Endothelial cell of umbilical vein (primary cell): ENCODE measurements at regions not wholly inside any gene's neighbourhood (a gene's known extent, or its start where the extent isn't known, plus 50 kb on each side); places are given as distances from the start of the nearest gene placed in this dataset.

Source experiments
- BruUV-seq: library from RNA; stranded (reverse); fragments of 400-500 nt; replicated peaks from 2 replicates; lab custom pipeline; 2021; lab: Mats Ljungman, UMichigan
- CTCF ChIA-PET: fragments of 300-600, 350-600 bp; sonication (Branson Sonifier 250); formaldehyde crosslinking; loops from one replicate; lab custom pipeline; 2021; ENCODE audit warnings: antibody characterized with exemption, inconsistent platforms; lab: Charles Lee
- POLR2A ChIA-PET: fragments of 300-600, 350-600 bp; sonication (Branson Sonifier 250); formaldehyde crosslinking; loops from one replicate; lab custom pipeline; 2021; ENCODE audit warnings: antibody characterized with exemption, inconsistent platforms; lab: Charles Lee
- DNase-seq: peaks from one replicate; pipeline ENCODE4 v3.0.0-alpha.2; 2011; ENCODE audit warnings: low read depth, low spot score
- FAIRE-seq: peaks from 2 replicates; lab custom pipeline; 2011; peaks lifted over from hg19 to GRCh38; lab: Jason Lieb, UNC
- H2AFZ ChIP-seq: 2 replicates; pipeline ENCODE4 v1.6.0; 2012; ENCODE audit warnings: low read depth, low read length, control low read depth, inconsistent platforms
- H3K27ac ChIP-seq: 2 replicates; pipeline ENCODE4 v1.5.1; 2011; ENCODE audit warnings: low read depth, mild to moderate bottlenecking, control low read depth, low read length, moderate library complexity; ENCODE audit not compliant: insufficient read depth
- H3K27me3 ChIP-seq, 2 experiments: 2 replicates each; pipeline versions ENCODE4 v1.6.0 to v1.6.1; 2011; ENCODE audit warnings: low read length in 2 of 2, mixed read lengths in 1 of 2; ENCODE audit not compliant: control insufficient read depth in 2 of 2, insufficient read depth in 2 of 2
- H3K36me3 ChIP-seq, 2 experiments: 2 replicates in 1 of 2; 3 replicates in 1 of 2; pipeline ENCODE4 v1.5.1; 2011; ENCODE audit warnings: low read length in 2 of 2, mild to moderate bottlenecking in 1 of 2, moderate library complexity in 1 of 2; ENCODE audit not compliant: control insufficient read depth in 2 of 2, insufficient read depth in 2 of 2; ENCODE audit errors: extremely low read depth in 1 of 2
- H3K4me1 ChIP-seq: 3 replicates; pipeline ENCODE4 v1.5.1; 2011; ENCODE audit warnings: mild to moderate bottlenecking, low read length; ENCODE audit not compliant: control insufficient read depth, insufficient read depth; ENCODE audit errors: extremely low read depth
- H3K4me2 ChIP-seq: 2 replicates; pipeline ENCODE4 v1.6.1; 2011; ENCODE audit warnings: low read length, control low read depth, mixed read lengths; ENCODE audit not compliant: insufficient read depth
- H3K4me3 ChIP-seq, 3 experiments: fragments of 200-600 bp in 1 of 3; sonication (generic), shearing (Covaris generic) in 1 of 3; replicated peaks in 1 of 3; 2 replicates each; pipeline ENCODE4 v1.5.1; 2011 to 2016; ENCODE audit warnings: control low read depth in 3 of 3, low read length in 3 of 3, mild to moderate bottlenecking in 2 of 3, inconsistent platforms in 1 of 3, low read depth in 1 of 3, moderate library complexity in 1 of 3; ENCODE audit not compliant: insufficient read depth in 1 of 3
- H3K79me2 ChIP-seq: 2 replicates; pipeline ENCODE4 v1.6.0; 2012; ENCODE audit warnings: low read length, inconsistent platforms; ENCODE audit not compliant: control insufficient read depth, insufficient read depth
- H3K9ac ChIP-seq: replicated peaks from 2 replicates; pipeline ENCODE3; 2011; ENCODE audit warnings: low read length, control low read depth; ENCODE audit not compliant: insufficient read depth; ENCODE audit errors: extremely low read depth
- H3K9me1 ChIP-seq: replicated peaks from 3 replicates; pipeline ENCODE4 v1.6.0; 2011; ENCODE audit warnings: mild to moderate bottlenecking, low read length; ENCODE audit not compliant: control insufficient read depth, insufficient read depth; ENCODE audit errors: extremely low read depth
- H3K9me3 ChIP-seq: replicated peaks from 2 replicates; pipeline ENCODE4 v1.5.1; 2012; ENCODE audit warnings: low read length, inconsistent platforms; ENCODE audit not compliant: control insufficient read depth, insufficient read depth
- H4K20me1 ChIP-seq: replicated peaks from 2 replicates; pipeline ENCODE3; 2011; ENCODE audit warnings: mild to moderate bottlenecking, low read length; ENCODE audit not compliant: control insufficient read depth, insufficient read depth; ENCODE audit errors: extremely low read depth
- CTCF ChIP-seq, 2 donors: IDR thresholded peaks; 1 replicate in 1 of 2; 2 replicates in 1 of 2; pipeline ENCODE4 v1.5.1; 2011; ENCODE audit warnings: low read length in 2 of 2, mild to moderate bottlenecking in 2 of 2, moderate library complexity in 2 of 2, control low read depth in 1 of 2, inconsistent platforms in 1 of 2, low read depth in 1 of 2; ENCODE audit not compliant: insufficient read depth in 1 of 2; ENCODE audit errors: extremely low read depth in 1 of 2
- EZH2 ChIP-seq: IDR thresholded peaks from 2 replicates; pipeline ENCODE4 v1.6.1; 2012; ENCODE audit warnings: borderline replicate concordance, low read depth, mild to moderate bottlenecking, moderate library complexity, low read length, inconsistent platforms; ENCODE audit not compliant: severe bottlenecking
- FOS ChIP-seq: IDR thresholded peaks from 2 replicates; pipeline ENCODE4 v1.6.1; 2011; ENCODE audit warnings: mild to moderate bottlenecking, low read length, moderate library complexity, borderline replicate concordance; ENCODE audit not compliant: insufficient read depth
- GATA2 ChIP-seq: IDR thresholded peaks from 2 replicates; pipeline ENCODE4 v1.7.0; 2011; ENCODE audit warnings: low read depth, mild to moderate bottlenecking, moderate library complexity, mixed read lengths, low read length; ENCODE audit not compliant: insufficient read length, insufficient read depth
- JUN ChIP-seq: IDR thresholded peaks from 2 replicates; pipeline ENCODE4 v1.6.1; 2011; ENCODE audit warnings: borderline replicate concordance, low read depth; ENCODE audit not compliant: insufficient read length, insufficient read depth
- MYC ChIP-seq: IDR thresholded peaks from one replicate; pipeline ENCODE4 v1.6.1; 2011; ENCODE audit warnings: mild to moderate bottlenecking, low read depth, low read length
- POLR2A ChIP-seq: IDR thresholded peaks from 2 replicates; pipeline ENCODE4 v1.6.1; 2012; ENCODE audit warnings: low read depth, mild to moderate bottlenecking, control low read depth, low read length
- POLR2AphosphoS5 ChIP-seq: IDR thresholded peaks from 2 replicates; pipeline ENCODE4 v1.6.1; 2012; ENCODE audit warnings: low read depth, mild to moderate bottlenecking, control low read depth, low read length, moderate library complexity; ENCODE audit not compliant: insufficient read depth
- dilution Hi-C: fragments of 300-500 bp; cut with MboI; formaldehyde crosslinking; loops from one replicate; pipeline ENCODE4 v1.15.0; 2019; ENCODE audit warnings: low sequenced_read_pairs; ENCODE audit not compliant: extremely low pct_ligation_motif_present
- intact Hi-C: fragments of 100-400 bp; cut with micrococcal nuclease; formaldehyde crosslinking; loops from one replicate; pipeline ENCODE4 v1.10.0; 2022
- TF ChIP-seq, protein P1 (sequence below): IDR thresholded peaks from 2 replicates; pipeline ENCODE4 v1.6.1; 2011; ENCODE audit not compliant: insufficient read depth, insufficient read length

- POLR2A ChIA-PET, result no interaction called here
- H3K79me2 ChIP-seq, result no peaks in the 10 kb centered on the region
- DNase-seq, result no peak
- no peaks in the 10 kb centered on the region for H4K20me1 ChIP-seq
- no peaks in the 10 kb centered on the region for H3K36me3 ChIP-seq
- no peak overlapping the region for H3K27ac ChIP-seq
- H3K9me1 ChIP-seq, result no peaks in the 10 kb centered on the region
- dilution Hi-C loops, result no loop called here
- no peaks in the 10 kb centered on the region for H3K27me3 ChIP-seq
- H3K9ac ChIP-seq, result no peak overlapping the region
- H3K4me1 ChIP-seq, result no peaks in the 10 kb centered on the region
- CTCF ChIA-PET, result no interaction called here
- no peak for FAIRE-seq
- H2AFZ ChIP-seq, result no peak overlapping the region
- no peak overlapping the region for H3K4me3 ChIP-seq
- H3K4me2 ChIP-seq, result no peak overlapping the region
- BruUV-seq, result no TSS peak
- TF ChIP-seq GATA2, result no peak
- no peak for TF ChIP-seq POLR2A
- no peak for TF ChIP-seq EZH2
- no peak for TF ChIP-seq CTCF (IDR thresholded peaks at IDR 0.05; ENCODE audit: extremely low read depth in 1 of 2, insufficient read depth in 1 of 2, low read depth in 1 of 2, low read length in 2 of 2)
- TF ChIP-seq FOS, result no peak
- TF ChIP-seq POLR2AphosphoS5, result no peak
- no peak for TF ChIP-seq MYC
- no peak for TF ChIP-seq JUN
- TF ChIP-seq, protein P1, sequence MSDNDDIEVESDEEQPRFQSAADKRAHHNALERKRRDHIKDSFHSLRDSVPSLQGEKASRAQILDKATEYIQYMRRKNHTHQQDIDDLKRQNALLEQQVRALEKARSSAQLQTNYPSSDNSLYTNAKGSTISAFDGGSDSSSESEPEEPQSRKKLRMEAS, result no peak
- intact Hi-C loops, result no loop called here
- H3K9me3 ChIP-seq, result peaks cover 10% of the 10 kb centered on the region
These were observed 632.9 kb upstream of the AUTS2 start for GRCh38 chr7:68965351-68965750.
